ENCODE measurements at regions not wholly inside any gene's neighbourhood (a gene's known extent, or its start where the extent isn't known, plus 50 kb on each side); places are given as distances from the start of the nearest gene placed in this dataset.

DNA sequence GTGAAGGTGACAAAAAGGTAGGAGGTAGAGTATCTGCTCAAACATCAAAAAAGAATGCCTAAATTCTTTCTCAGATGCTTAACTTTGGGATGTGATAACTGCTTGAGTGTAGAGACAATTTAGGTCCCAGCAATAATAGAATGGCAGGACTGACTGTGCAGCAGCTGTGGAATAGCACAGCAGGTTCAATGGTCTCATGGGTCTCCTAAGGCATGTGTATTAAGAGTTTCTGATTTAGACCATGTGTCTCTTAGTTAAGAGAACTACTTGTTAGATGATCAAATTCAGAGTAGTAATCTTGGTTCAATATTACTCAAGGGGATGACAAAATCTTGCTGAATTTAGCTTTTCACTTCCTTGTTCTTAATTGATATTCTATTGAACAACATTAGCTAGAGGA is 72.0 kb downstream of the ALX1 start:
- no peak for DNase-seq

DNA sequence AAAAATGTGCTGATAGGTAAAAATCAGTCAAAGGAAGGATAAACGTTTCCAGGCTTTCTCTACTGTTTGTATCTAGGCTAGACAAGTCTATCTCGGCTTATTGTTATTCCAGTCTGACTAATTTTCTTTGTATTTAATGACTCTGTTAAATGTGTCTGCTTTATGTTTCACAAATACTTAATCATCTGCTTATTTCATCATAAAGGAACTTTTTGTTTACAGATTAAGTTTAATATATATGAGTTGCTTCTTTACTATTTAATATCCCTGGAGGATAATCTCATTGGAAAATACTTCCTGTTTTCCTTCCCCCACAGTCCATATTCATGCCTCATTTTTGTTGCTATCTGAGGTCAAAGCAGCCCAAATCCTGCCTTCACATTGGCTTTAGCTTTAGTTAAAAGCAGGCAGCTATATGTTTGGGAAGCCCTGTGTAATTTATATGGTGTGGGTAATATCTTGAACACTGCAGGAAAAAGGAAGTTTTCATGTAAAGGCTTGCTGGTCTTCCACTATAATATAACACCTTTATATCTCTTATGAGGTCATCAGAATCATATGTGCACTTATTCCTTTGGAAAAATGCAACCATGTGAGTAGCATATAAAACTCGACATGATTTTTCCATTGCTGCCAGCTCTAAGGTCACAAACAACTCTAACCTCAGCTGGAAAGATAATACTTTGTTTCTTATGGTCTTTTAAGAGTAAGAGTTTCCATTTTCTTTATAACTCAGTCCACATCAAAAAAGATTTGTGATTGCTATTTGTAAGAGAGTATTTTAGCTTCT is 76.8 kb downstream of the ALX1 start:
- no peak for DNase-seq

DNA sequence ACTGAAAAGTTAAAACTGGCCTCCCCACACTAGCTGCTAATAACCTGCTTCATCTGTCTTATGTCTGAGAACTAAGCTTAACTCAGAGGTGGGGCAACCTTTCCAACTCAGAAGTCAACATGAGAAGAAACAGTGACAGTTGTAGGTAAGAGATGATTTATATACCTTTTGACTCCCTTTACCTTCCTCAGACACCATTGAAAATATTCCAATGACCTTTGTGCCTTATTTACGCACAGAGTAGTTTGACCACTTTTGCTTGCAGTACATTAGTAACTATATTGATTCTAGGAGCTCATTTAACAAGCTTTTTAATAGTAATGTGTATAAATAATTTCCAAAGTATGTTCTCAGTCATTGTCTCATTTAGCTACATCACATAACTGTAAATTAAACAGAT is 77.6 kb downstream of the ALX1 start:
- DNase-seq = no peak

DNA sequence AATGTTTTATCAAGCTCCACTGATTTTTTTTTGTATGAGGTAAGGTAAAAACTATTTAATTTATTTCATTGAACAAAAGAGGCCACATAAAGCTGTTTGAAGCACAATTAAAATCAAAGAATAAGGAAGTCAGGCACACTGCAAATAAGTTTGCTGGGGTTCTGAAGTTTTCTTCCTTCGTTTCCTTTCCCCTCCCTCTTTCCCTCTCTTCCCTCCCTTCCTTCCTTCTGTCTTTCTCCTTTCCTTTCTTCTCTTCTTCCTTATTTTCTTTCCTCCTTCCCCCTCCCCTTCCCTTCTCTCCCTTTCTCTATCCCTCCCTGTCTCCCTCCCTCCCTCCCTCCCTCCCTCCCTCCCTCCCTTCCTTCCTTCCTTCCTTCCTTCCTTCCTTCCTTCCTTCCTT is 78.7 kb downstream of the ALX1 start:
- DNase-seq = no peak

GRCh38 chr12:85363382-85364190 is 83.6 kb downstream of the ALX1 start:
- peak; percentile 14 for DNase-seq

GRCh38 chr12:85367936-85368335 is 87.9 kb downstream of the ALX1 start:
- DNase-seq = no peak

GRCh38 chr12:85369365-85370154 is 89.5 kb downstream of the ALX1 start:
- no peak for DNase-seq

- no peak for DNase-seq
Measured at GRCh38 chr12:85373045-85373444, 93.0 kb downstream of the ALX1 start.

DNA sequence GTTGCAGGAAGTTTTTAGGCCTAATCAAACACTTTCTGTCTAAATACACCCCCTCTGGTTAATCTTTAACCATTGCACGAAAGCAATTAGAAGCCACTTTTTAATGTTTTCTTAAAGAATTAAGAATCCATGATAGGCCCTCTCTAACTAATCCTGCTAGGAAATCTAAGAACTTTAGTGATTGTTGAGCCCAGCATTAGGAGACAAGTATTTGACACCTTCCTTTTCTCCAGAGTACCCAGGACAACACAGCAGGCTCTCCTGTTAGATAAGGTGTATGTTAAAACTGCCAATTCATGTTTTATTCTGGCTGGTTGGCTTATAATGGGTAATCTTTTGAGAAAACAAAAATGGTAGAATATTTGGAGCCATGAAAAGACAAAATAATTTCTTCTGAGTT is 95.0 kb downstream of the ALX1 start:
- no peak for DNase-seq

GRCh38 chr12:85385406-85385805 is 105.4 kb downstream of the ALX1 start:
- DNase-seq = no peak

DNA sequence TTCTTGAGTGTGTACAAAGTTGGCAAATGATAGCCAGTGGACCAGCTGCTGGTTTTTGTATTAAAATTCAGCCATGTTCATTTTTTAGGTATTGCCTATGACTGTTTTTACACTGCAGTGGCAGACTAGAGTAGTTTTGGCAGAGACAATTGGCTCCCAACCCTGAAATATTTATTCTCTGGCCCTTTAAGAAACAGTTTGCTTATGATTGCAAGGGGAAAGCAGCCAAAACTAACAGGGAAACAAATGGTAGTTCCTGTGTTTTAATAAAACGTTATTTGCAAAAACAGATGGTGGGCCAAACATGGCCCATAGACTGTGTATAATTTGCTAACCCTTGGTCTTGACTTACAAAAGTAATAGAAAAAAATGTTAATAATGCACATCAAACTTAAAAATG is 110.2 kb downstream of the ALX1 start:
- no peak for DNase-seq

GRCh38 chr12:85392508-85392907 is 112.5 kb downstream of the ALX1 start:
- no peak for DNase-seq

- no peak for DNase-seq
Measured at GRCh38 chr12:85393606-85394005, 113.6 kb downstream of the ALX1 start.

- DNase-seq = peak; percentile 11
Measured at GRCh38 chr12:85394065-85394464, 114.0 kb downstream of the ALX1 start.

GRCh38 chr12:85394809-85395208 is 114.8 kb downstream of the ALX1 start:
- DNase-seq = no peak

GRCh38 chr12:85405262-85405661 is 125.2 kb downstream of the ALX1 start:
- DNase-seq = no peak

DNA sequence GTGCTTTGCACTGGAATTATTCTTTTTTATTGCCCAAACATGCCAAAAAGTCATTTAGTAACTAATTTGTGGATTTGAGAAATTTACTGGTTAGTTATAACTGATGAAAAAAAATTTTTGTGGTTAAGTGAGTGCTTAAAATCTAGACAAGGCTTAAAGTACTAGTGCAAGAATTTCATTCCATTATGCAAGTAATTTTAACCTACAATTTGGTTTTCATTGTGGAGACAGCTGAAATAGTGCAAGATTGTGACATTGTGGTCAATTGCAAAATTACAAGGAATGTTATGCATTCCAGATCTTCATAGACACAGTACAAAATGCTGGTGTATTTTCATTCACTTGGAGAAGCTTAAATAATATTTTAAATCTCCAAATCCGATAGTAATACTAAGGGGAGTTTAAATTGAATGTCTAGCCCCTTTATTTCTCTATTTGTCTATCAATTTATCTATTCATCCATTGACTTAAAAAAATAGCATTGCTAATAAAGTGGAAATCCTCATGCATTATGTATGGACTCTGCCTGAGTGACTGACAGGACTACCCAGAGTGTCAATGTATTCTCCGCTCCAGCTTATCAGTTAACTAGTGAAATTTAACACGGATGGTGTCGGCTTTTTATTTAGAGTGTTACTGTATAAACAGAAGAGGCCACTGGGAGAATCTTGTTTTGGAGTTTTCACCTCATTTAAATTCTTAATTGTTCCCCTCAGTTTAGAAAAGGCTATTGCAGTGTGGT is 125.9 kb downstream of the ALX1 start:
- no peak for DNase-seq

DNA sequence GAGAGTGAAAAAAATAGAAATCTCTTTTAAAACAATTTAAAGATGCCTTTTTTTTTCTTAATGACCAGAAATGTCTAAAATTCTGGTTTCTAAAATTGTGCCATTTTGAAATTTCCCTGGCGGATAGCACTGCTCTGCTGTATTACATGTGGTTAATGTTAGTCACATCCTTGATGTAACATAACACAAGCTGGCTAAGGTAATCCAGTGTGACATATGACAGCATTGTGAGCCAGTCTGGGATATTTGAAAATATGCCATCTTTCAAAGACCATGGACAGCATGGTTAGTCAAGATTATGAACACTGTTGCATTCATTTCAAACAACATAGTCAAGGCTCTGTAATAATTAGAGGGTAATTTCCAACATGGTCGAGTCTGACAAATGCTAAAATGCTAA is 133.2 kb downstream of the ALX1 start:
- no peak for DNase-seq

- peak; percentile 5 for DNase-seq
Measured at GRCh38 chr12:85422762-85423161, 142.7 kb downstream of the ALX1 start.

- no peak for DNase-seq
Measured at GRCh38 chr12:85423947-85424346, 143.9 kb downstream of the ALX1 start.

- peak; percentile 65 for DNase-seq
Measured at GRCh38 chr12:85424581-85425348, 144.7 kb downstream of the ALX1 start.

- DNase-seq = no peak
Measured at GRCh38 chr12:85425349-85425612, 145.3 kb downstream of the ALX1 start.
